ENCODE measurements at regions not wholly inside any gene's neighbourhood (a gene's known extent, or its start where the extent isn't known, plus 50 kb on each side); places are given as distances from the start of the nearest gene placed in this dataset.

DNA sequence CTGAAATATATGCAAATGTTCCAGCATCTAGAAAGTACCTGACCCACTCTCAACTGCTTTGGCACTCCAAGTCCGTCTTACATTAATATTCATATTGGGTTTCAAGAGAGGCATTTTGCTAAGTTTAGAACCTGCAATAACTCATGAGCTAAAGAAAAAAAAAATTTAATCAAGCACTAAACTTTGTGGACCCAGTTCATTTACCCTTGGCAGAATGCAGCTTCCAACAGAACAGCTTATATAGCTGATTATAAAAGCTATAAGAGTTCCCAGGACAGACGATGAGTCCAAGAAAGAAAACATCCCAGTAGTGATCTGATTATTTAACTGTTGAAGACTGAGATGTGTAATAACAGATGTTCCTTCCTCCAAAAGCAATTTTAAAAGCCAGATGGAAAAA lies 592.0 kb downstream of the KCNH5 start:
- no peak overlapping the region for H3K4me3 ChIP-seq
- H3K9me3 ChIP-seq: no peaks in the 10 kb centered on the region
- H3K4me1 ChIP-seq: no peaks in the 10 kb centered on the region
- H3K27ac ChIP-seq: no peak overlapping the region
- TF ChIP-seq, protein P1, sequence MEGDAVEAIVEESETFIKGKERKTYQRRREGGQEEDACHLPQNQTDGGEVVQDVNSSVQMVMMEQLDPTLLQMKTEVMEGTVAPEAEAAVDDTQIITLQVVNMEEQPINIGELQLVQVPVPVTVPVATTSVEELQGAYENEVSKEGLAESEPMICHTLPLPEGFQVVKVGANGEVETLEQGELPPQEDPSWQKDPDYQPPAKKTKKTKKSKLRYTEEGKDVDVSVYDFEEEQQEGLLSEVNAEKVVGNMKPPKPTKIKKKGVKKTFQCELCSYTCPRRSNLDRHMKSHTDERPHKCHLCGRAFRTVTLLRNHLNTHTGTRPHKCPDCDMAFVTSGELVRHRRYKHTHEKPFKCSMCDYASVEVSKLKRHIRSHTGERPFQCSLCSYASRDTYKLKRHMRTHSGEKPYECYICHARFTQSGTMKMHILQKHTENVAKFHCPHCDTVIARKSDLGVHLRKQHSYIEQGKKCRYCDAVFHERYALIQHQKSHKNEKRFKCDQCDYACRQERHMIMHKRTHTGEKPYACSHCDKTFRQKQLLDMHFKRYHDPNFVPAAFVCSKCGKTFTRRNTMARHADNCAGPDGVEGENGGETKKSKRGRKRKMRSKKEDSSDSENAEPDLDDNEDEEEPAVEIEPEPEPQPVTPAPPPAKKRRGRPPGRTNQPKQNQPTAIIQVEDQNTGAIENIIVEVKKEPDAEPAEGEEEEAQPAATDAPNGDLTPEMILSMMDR (IDR thresholded peaks at IDR 0.05): no peak
- DNase-seq (no peak), ATAC-seq (no peak), FAIRE-seq (no peak)
- 72 to 84% methylated on average over 2 of the region's 2 CpGs for WGBS, 2 donors
- H3K27me3 ChIP-seq: no peaks in the 10 kb centered on the region
- intact Hi-C loops (cut with DNase I): no loop called here
- no peaks in the 10 kb centered on the region for H3K36me3 ChIP-seq

DNA sequence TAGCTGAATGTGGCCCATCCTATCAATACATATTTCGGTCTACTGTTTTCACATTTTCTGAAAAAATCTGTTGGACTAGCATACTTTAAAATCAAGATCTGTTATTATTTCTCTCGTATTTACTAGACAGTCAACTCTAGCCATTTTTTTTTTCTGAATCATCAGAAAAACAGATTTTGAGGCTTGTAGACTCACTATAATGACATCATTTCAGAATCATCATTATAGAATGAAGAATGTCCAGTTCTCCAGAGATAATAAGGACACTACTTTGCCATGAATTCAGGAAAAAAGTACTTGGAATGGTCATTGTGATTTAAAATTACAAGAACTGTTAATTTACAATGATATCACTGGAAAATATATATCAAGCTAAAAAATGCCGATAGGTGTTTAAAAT lies 589.8 kb downstream of the KCNH5 start:
- no peak for DNase-seq
- Histone ChIP-seq H3K4me3 (no peak overlapping the region), H3K4me1 (no peaks in the 10 kb centered on the region), H3K36me3 (no peaks in the 10 kb centered on the region), H3K27me3 (no peaks in the 10 kb centered on the region), H3K27ac (no peak overlapping the region), H3K9me3 (no peaks in the 10 kb centered on the region)
- no peak for ATAC-seq
- intact Hi-C loops (cut with DNase I): no loop called here
- WGBS, 2 donors: 72 to 84% methylated on average over 3 of the region's 3 CpGs
- TF ChIP-seq, protein P1 (IDR thresholded peaks at IDR 0.05): no peak
- FAIRE-seq: no peak

DNA sequence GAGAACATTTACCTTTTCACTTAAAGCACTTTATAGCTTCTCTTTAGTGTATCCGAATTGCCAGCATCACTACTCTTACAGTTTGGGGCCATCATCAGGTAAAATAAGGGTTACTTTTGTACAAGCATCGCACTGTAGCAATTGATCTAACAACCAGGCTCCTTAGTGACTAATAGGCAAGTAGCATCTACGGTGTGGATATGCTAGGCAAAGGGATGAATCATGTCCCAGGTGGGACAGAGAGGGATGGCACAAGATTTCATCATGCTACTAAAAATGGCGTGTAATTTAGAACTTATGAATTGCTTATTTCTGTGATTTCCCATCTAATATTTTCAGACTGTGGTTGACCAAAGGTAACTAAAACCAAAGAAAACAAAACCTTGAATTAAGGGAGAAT lies 582.3 kb downstream of the KCNH5 start:
- DNase-seq: no peak
- no peaks in the 10 kb centered on the region for H3K27me3 ChIP-seq
- H3K4me3 ChIP-seq: no peak overlapping the region
- no peak overlapping the region for H3K27ac ChIP-seq
- no peaks in the 10 kb centered on the region for H3K4me1 ChIP-seq
- FAIRE-seq: no peak
- TF ChIP-seq, protein P1 (IDR thresholded peaks at IDR 0.05): no peak
- no peaks in the 10 kb centered on the region for H3K9me3 ChIP-seq
- WGBS, 2 donors: 60 to 71% methylated on average over 4 of the region's 4 CpGs
- ATAC-seq: no peak
- no peaks in the 10 kb centered on the region for H3K36me3 ChIP-seq
- intact Hi-C loops (cut with DNase I): no loop called here

DNA sequence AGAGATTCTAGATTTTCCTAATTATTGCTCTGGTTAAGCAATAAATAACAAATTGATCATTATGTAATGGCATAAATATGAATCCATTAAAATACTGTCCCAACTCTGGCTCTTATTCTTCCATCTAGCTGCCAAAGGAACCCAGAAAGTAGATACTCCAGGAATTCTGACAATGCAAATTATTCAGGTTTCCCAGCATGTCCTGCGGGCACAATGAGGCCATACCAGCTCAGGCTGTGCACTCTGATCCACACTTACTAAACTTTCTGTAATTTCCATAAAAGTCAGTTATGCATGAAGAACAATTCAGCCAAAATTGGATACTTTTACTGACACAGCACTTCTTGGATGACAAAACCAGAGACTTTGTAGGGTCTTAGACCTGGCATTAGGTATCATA lies 576.3 kb downstream of the KCNH5 start:
- FAIRE-seq: no peak
- DNase-seq: no peak
- Histone ChIP-seq H3K4me3 (no peak overlapping the region), H3K27me3 (no peaks in the 10 kb centered on the region), H3K4me1 (no peaks in the 10 kb centered on the region), H3K36me3 (no peaks in the 10 kb centered on the region), H3K27ac (no peak overlapping the region), H3K9me3 (no peaks in the 10 kb centered on the region)
- intact Hi-C loops (cut with DNase I): no loop called here
- no peak for ATAC-seq
- TF ChIP-seq, protein P1 (IDR thresholded peaks at IDR 0.05): no peak
- 62 to 75% methylated on average over 1 of the region's 1 CpG for WGBS, 2 donors

DNA sequence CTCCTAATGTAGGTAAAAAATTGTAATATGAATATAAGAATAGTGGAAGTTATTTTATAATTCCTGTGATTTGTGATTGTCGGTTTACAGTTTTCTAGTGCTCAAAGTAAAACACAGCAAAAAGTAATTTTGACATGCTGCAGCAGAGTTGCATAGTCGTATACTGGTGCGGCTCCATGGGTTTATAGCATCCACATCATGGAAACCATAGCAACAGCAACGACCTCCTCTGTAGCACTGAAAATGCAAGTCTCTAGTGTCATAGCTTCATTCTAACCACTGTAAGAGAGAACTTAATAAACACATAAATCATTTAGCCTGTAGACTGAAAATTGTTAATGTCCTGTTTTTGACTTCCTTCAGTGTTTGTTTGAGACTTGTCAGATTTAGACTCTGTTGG lies 574.3 kb downstream of the KCNH5 start:
- Histone ChIP-seq H3K27me3 (no peaks in the 10 kb centered on the region), H3K27ac (no peak overlapping the region), H3K9me3 (no peaks in the 10 kb centered on the region), H3K4me3 (no peak overlapping the region), H3K4me1 (no peaks in the 10 kb centered on the region), H3K36me3 (no peaks in the 10 kb centered on the region)
- intact Hi-C loops (cut with DNase I): no loop called here
- TF ChIP-seq, protein P1 (IDR thresholded peaks at IDR 0.05): no peak
- FAIRE-seq (no peak), DNase-seq (no peak), ATAC-seq (no peak)
- WGBS, 2 donors: 65 to 73% methylated on average over 4 of the region's 4 CpGs
